GM18868 (cell line): ENCODE measurements at regions not wholly inside any gene's neighbourhood (a gene's known extent, or its start where the extent isn't known, plus 50 kb on each side); places are given as distances from the start of the nearest gene placed in this dataset.
A peak's percentile ranks its signal among the peaks of the same experiment; 100 is the strongest.

Experiments
- ATAC-seq: cut with Tn5 transposase; IDR thresholded peaks from one replicate; pipeline ENCODE4 v1.9.1; 2021; ENCODE audit warnings: mild to moderate bottlenecking, moderate library complexity; ENCODE audit not compliant: unreplicated experiment

DNA sequence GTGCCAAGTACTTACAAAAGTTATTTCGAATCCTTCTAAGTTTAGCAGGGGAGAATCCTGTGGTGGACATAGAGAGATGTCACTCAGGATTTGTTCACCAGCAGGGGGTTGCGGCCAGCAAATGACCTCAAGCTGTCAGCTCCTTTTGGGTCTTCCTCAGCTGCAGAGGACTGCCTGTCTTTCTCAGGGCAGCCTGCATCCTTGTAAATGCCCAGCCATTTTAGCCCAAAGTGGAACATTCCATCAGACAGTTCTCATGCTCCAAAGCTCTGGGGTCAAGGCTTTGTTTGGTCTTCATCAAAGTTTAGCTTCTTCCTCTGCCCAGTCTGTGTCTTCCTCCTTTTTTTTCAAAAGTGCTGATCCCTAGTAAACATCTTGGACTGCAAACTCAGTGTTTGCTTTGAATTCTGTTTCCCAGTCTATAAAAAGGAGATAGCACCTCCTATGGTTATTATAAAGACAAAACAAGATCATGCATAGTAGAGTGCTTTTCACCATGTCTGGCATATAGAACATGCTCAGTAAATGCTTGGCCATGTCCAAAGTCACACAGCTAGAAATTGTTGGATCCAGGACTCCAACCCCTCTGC lies 156.4 kb upstream of the GATB start:
- no peak for ATAC-seq

DNA sequence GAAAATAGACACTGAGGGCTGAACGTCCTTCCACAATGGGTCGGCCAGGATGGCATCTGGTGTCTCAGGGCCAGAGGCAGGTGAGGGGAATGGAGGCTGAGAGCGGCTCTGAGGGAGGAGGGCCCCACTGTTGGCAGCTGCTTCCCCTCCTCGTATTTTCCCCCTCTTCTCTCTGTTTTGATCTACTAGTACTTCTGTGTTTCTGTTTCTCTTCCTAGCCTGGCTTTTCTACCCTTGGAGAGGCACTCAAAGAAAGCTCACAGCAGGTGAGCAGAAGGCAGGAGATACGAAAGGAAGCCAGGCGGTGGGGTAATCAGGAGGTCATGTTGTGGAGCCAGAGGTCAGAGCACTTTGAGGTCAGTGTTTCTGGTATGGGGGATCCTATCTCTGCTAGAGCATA lies 151.8 kb upstream of the GATB start:
- peak; percentile 68 for ATAC-seq

DNA sequence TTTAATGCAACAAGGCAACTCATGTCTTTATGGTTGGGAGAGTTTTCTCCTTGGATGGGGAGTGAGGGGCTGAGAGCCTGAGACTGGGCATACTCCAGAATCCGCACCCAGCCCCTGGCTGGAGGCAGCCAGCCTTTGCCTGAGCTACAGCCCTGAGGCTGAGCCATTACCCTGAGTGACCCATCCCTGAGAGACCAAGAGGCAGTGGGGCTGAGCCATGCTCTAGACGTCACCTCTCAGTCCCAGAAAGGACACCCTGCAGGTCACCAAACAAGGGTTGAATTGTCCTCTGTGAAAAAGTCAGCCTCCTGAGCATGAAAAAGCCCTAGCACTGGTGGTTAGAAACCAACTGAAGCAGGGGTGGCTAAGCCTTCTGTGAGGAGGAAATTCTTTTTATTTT lies 151.2 kb upstream of the GATB start:
- no peak for ATAC-seq

DNA sequence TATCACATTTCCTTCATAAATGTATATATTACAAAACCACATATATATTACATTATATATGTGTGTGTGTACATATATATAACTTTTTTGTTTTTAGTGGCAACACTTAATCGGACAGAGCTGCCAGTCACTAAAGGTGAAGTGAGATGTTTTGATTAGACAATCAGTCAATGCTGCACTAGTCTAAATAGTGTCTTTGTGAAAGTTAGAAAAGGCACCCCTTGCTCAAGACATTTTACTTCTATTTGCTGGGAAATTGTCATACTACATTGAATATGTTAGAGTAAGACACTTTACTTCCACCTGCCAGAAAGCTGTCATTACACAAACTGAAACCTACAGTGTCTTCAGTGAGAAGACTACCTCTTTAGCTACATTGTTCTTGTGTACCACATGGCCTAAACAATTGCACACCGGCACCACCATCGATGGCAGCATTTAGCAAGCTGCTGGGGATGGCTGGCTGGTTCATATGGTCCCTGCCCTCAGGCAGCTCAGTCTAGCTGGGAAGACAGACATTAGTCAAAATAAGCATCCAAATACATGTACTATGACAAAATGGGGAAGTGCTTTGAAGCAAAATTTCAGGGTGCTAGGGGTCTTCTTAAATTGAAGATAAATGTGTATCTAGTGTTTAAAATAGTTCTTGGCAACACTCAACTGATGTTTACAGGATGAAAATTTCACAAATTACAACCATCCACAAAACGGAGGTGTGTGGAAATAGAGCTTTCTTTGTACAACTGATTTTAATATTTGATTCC lies 148.1 kb upstream of the GATB start:
- peak; percentile 49 for ATAC-seq

DNA sequence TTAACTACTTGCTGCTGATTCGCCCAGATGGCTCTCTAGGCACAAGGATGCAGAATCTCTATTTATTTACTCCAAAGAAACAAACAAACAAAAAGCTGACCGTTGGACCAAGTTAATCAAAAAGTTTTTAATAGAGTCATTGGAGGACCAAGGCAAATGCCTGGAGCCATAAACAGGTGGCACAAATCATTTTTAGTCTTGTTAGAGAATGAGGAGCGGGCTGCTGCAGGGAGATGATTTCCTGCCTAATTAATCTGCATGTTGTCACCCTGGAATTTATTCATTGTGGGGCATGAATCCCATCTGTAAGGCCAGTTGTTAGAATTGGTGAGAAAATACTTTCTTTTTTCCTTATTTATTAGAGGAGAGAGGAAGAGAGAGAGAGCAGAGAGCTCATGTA lies 147.4 kb upstream of the GATB start:
- ATAC-seq, result no peak

DNA sequence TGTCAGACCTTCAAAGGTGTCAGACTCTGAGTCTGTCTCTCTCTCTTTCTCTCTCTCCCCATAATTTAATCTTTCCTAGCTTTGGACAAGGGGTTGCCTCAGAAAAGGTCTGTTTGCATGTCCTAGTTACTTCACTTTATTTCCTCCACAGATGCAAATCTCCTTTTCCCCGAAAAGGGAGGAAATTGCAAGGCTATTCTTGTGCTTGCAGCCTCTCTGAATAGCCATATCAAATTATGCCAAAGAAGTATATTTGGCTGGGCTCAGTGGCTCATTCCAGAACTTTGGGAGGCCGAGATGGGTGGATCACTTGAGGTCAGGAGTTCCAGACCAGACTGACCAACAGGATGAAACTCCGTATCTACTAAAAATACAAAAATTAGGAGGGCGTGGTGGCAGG lies 145.6 kb upstream of the GATB start:
- no peak for ATAC-seq

DNA sequence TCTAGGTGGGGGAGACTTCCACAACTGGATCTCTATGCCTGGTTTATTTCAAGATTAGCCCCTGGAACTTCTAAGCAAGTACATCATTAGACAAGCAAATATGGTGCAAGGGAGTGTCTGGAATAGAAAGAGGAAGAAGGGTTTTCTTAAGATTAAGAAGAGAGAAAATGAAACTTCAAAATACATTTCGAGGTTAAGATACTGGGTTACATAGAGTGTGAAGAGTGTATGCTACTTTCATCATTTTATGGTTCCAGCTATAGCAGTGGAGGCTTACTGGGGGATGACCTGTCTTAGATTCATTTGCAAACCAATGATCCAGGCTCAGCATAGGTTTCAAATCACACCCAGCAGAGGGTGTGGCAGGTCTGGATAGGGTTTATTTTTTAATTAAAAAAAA lies 144.4 kb upstream of the GATB start:
- peak; percentile 89 for ATAC-seq

DNA sequence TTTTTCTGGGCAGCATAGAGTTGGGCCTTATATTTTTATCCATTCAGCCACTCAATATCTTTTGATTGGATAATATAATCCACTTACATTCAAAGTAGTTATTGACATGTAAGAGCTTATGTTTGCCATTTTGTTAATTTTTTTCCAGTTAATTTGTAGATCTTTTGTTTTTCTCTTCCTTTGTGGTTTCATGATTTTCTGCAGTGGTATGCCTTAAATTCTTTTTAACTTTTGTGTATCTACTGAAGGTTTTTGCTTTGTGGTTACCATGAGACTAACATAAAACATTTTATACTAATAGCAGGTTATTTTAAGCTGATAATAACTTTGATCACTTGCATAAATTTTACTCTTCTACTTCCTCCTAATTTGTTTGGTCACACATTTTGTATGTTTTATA lies 140.8 kb upstream of the GATB start:
- ATAC-seq, result no peak

DNA sequence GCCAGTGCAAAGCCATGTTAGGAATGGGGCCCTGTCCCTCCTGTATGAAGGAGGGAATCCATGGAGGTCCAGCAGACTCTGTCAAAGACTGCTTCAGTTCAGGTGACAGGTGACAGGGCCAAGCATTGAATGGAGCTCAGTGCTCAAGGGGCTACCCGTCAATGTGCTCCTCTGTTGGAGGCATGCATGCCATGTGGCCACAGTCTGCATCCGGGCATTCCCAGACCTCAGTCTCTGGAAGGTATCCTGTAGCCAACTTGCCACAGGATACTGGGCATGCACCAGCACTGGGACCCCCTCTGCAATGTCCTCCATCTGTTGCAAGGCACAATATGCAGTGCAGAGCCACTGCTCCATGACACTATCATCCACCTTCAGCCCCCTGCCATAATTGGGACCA lies 136.1 kb upstream of the GATB start:
- ATAC-seq, result no peak

DNA sequence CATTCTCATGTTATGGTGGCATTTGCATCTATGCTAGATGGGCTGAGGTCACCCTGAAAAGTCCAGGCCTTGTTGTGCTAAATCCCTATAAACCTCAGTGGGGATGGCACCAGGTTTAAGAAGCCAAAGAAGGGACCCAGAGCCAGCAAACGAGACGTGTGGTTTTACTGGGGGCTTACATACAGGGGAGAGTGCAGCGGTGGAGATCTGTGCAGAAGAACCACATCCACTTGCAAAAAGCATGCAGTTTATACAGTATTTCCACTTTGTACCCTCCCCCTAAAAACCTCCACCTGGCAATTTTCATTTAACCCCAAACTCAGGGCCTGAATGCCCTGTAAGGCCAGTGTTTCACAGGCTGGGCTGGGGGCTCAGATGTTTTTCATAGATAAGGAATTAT lies 134.9 kb upstream of the GATB start:
- ATAC-seq, result no peak

DNA sequence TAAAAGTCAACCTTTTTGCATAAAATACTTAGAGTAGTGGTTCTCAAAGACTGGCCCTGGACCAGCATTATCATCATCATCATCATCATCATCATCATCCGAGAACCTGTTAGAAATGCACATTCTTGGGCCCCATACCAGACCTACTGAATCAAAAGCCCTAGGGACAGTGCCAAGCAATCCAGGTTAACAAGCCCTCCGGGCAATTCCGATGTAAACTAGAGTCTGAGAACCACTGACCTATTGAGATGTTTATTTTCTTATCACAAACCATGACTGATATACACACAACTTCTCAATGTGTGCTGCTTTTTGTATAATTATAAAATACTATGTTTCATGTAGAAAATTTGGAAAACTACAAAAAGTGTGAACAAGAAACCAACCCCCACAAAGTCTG lies 133.4 kb upstream of the GATB start:
- ATAC-seq, result no peak

DNA sequence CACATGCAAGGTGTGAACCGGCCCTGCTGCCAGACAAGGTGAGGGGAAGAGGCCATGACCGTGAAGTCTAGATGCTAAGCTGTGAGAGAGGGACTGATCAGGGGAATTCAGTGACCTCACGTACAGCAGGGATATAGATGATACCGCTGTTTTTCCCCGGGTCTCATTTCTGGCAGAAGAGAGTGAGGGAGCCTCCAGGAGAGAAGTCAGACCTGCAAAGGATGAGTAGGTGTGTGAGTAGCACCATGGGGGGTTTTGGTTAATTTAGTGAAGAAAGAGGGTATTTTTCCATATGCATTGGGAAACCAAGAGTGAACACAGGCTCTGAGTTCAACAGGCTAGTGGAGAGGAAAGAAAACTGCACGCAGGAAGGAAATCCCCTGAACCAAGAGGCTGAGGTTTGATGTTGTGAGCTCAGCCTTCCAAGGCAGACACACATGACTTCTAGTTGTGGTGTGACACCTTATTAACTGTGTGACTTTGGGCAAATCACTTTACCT lies 127.6 kb upstream of the GATB start:
- ATAC-seq, result peak; percentile 61

DNA sequence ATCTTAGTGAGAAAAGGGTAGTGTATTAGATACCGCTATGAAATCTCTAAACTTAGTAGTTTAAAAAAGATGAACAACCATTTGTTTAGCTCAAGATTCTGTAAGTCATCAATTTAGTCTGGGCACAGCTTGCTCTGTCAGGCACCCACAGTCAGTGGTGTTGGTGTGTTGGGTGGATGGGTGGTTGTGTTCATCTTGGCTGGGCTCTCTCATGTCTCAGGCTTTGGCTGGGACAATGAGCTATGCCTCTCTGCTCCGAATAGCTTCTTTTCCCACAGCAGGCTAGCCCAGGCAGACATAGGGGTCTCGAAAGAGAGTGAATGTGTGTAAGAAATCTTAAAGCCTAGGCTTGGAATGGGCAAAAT lies 127.0 kb upstream of the GATB start:
- peak; percentile 35 for ATAC-seq

DNA sequence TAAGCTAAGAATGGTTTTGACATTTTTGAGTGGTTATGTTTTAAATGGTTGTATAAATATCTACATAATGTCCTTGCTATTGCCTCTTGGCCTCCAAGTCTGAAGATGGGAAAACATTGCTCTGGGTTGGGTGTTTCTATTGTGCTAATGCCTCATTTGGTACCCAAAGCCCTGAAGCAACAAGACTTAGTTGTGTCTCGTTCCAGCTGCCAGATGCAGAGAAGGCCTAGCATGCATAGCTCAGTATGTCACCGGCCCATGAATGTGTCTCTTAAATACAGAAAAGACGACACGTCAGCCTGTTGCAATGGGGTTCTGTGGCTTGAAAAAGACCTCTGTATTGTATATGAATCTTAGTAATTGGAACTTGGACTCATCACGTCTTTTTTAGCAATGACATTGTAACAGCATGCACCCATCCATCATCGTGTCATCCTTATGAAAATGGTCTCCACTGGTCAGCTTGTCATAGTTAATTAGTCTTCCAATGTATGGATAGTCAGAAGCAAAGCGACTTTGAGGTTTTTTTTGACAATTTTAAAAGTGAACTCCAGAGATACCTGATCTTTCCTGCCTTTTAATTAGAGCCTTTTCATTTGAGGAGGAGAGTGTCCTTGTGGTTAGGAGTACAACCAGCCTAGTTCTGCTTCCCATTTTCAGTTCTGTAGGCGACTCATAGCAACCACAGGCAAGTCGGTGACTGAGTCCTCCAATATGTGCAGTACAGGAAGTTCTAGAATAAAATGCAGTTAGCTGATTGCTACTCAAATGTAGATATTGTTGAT lies 126.4 kb upstream of the GATB start:
- peak; percentile 67 for ATAC-seq

DNA sequence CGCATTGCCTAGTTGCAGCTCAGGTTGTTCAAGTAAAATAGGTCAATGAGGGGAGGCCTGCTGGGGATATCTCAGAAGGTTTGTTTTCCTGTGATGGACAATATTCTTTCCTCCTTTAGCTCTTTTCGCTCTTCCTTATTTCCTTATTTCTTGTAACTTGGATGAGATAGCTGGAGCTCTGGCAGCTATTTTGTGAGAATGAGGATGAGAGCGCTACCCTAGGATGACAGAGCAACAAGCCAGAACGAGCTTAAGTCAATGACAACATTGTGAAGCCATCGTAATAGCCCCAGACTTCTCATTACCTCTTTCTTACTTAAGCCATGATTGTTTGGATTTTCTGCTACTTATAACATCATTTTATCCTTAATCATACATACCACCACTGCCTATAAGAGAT lies 124.3 kb upstream of the GATB start:
- no peak for ATAC-seq

DNA sequence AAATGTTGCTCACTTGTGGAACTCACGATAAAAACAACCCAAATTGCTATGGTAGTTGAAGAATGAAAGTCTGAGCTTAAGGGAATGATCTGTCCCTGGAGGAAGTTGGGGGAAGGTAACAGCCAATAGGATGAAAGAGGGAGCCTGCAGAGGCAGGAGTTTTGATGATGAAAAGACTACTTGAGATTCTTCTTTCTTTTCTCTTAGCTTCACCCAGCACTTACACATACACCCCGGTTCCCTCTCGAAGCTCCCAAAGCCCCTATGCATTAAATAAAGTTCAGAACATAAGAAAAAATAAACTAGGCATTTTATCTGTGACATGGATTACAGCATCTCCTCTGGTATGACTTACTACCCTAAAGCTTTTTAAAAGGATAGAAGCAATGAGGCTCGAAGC lies 122.9 kb upstream of the GATB start:
- no peak for ATAC-seq

DNA sequence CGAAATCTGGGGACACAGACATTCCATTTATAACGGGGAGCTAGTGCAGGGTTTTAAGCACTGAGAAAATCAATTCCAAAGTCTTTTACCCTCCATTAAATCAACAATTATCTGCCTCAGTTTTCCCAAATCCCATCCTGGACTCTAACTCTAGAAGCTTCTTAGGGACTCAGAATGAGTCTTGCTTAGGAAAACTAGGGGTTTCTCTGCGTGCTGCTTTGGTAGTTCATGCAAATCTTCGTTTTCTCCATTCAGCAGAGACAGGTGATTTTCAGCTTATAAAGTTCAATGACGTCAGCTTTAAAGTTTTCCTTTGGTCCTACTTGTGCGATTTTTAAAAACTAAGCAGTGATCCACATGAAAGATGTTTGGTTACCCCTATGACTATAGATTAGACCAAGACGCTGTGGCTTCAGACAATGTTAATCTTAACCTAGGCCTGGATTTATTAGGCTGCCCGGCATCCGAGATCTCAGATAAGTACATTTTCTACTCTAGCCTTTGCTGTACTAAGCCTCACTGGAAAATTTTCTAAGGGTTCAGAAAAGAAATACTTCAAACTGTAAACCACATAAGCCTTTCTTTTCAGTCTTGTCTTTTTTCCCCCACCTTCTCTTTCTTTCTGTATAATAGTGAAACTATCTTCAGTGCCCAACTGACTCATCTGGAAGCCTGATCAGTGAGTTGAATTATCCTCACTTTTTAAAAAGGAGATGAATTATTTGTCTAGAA lies 121.4 kb upstream of the GATB start:
- ATAC-seq, result peak; percentile 69

DNA sequence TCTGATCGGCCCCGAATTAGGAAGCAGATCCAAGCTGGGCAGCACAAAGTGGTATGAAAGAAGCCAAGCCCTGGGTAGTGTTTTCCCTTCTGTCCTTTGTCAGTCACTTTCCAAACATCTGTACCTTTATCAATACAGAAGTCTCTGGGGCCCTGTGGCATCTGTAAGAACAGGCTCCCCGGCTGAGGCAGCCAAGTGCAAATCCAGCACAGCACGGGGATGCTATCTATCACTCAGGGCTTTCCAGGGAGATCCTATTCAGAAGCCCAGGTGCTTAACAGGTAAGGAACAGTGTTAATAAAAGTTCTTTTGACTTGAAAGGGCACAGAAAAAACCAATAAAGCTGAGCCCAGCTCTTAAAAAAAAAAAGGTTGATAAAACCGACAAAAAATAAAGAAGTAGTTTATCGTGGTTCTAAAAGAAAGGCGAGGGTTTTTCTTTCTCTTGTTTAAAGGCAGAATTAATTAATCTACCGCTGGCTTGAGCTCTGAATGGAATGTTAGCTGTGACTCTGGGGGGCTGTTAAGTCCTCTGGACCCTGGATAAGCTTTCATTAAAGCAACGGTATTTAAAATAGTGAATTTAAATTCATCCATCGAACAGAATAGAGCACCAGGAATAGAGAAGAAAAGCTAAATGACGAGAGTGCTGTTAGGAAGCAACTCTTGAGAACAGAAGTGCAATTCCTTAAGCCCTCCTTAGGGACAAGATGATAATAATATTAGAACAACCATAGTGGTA lies 119.1 kb upstream of the GATB start:
- ATAC-seq, result no peak

DNA sequence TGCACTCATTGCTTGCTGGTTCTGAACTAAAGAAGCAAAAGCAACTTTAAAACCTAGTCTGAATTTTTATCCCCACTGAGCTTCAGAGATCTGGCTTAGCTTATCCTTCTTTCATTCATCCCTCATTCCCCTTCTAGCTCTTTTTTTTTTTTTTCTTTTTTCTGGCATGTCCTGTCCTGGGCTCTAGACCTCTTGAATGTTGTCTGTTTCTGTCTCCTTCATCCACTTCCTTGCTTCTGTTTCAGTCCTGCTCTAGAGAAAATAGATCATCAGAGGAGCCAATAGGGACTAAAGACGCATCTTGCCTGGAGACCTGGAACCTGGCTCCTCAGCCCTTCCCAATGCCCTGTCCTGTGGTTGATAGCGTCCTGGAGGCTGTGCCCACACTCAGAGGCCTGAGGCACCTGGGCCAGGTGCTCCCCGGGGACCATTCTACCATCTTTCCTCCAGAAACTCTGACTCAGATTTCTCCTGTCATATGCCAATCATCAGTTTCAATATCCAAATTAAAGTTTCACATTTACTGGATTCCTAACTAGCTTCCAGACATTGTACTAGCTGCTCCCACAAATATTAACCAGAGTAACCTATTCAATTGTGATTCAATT lies 115.7 kb upstream of the GATB start:
- ATAC-seq, result no peak

DNA sequence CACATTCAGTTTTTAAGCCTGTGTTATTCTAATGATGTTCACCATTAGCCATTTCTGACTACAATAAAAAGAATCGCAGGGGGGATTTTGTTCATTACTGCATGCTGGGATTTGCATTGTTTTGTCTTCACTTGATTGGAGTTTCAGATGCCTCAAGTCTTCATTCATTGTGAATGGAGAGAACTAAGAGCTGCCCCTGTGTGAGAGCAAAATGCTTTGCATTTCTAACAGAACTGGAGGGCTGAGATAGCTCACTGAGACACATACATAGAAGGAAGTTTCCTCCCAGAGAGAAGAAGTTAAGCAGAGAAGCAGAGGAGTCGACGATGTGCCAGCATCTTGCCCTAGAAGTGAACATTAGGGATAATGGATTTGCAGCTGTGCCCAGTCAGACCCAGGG lies 113.5 kb upstream of the GATB start:
- no peak for ATAC-seq
